GM23248 (cell line): ENCODE measurements at regions not wholly inside any gene's neighbourhood (a gene's known extent, or its start where the extent isn't known, plus 50 kb on each side); places are given as distances from the start of the nearest gene placed in this dataset.
"Not testable (repeated sequence)": the region's sequence is repeated elsewhere in the genome, so short reads cannot be mapped to it uniquely, and the experiment has no call there.

Experiments
- DNase-seq: peaks from one replicate; pipeline ENCODE4 v3.0.0-alpha.2; 2015
- H2AFZ ChIP-seq: fragments of 200-600 bp; sonication (generic); 2 replicates; pipeline ENCODE4 v1.6.1; 2016; ENCODE audit warnings: antibody characterized with exemption
- H3F3A ChIP-seq: fragments of 200-600 bp; sonication (generic); 2 replicates; pipeline ENCODE4 v1.6.1; 2016; ENCODE audit warnings: mild to moderate bottlenecking, antibody characterized with exemption, mixed run types; ENCODE audit not compliant: insufficient read depth
- H3K27ac ChIP-seq: fragments of 200-600 bp; sonication (generic); 2 replicates; pipeline ENCODE4 v1.5.1; 2016; ENCODE audit warnings: mild to moderate bottlenecking
- H3K27me3 ChIP-seq: fragments of 200-600 bp; sonication (generic); replicated peaks from 2 replicates; pipeline ENCODE4 v1.6.1; 2016; ENCODE audit warnings: mild to moderate bottlenecking; ENCODE audit not compliant: insufficient read depth
- H3K36me3 ChIP-seq: fragments of 200-600 bp; sonication (generic); 2 replicates; pipeline ENCODE4 v1.6.1; 2016; ENCODE audit warnings: low read depth, mild to moderate bottlenecking
- H3K4me1 ChIP-seq: fragments of 200-600 bp; sonication (generic); 2 replicates; pipeline ENCODE4 v1.6.1; 2016; ENCODE audit warnings: mild to moderate bottlenecking; ENCODE audit not compliant: insufficient read depth
- H3K4me2 ChIP-seq: fragments of 200-600 bp; sonication (generic); one replicate; pipeline ENCODE4 v1.6.1; 2016; ENCODE audit warnings: mild to moderate bottlenecking; ENCODE audit not compliant: unreplicated experiment
- H3K4me3 ChIP-seq: fragments of 200-600 bp; sonication (generic); 2 replicates; pipeline ENCODE4 v1.5.1; 2016; ENCODE audit warnings: mild to moderate bottlenecking
- H3K79me2 ChIP-seq: fragments of 200-600 bp; sonication (generic); 2 replicates; pipeline ENCODE4 v1.6.1; 2016; ENCODE audit warnings: mild to moderate bottlenecking; ENCODE audit not compliant: insufficient read depth
- H3K9ac ChIP-seq: fragments of 200-600 bp; sonication (generic); 2 replicates; pipeline ENCODE4 v1.6.1; 2016; ENCODE audit warnings: mild to moderate bottlenecking
- H3K9me2 ChIP-seq: fragments of 200-600 bp; sonication (generic); 2 replicates; pipeline ENCODE4 v1.6.1; 2016; ENCODE audit warnings: mixed run types, mild to moderate bottlenecking, moderate library complexity; ENCODE audit not compliant: insufficient read depth
- H3K9me3 ChIP-seq: fragments of 200-600 bp; sonication (generic); one replicate; pipeline ENCODE4 v1.6.1; 2017; ENCODE audit warnings: low read depth
- H4K20me1 ChIP-seq: fragments of 200-600 bp; sonication (generic); 2 replicates; pipeline ENCODE4 v1.6.0; 2016; ENCODE audit not compliant: insufficient read depth
- EZH2 ChIP-seq: fragments of 200-600 bp; sonication (generic); IDR thresholded peaks from 2 replicates; pipeline ENCODE4 v1.6.1; 2018; ENCODE audit warnings: antibody characterized with exemption, mild to moderate bottlenecking; ENCODE audit not compliant: insufficient read depth, poor library complexity, severe bottlenecking
- EZH2phosphoT487 ChIP-seq: fragments of 200-600 bp; sonication (generic); IDR thresholded peaks from 2 replicates; pipeline ENCODE4 v1.6.1; 2018; ENCODE audit warnings: antibody characterized with exemption, moderate library complexity, mild to moderate bottlenecking, low read depth; ENCODE audit not compliant: insufficient read depth
- WGBS, 2 experiments: methylation state at CpG; one replicate each; pipeline ENCODE4 v1.1.6; 2015 to 2017; ENCODE audit warnings: low lambda C conversion rate in 2 of 2, low coverage in 1 of 2; ENCODE audit errors: missing lambda C conversion rate in 2 of 2; 5-methylcytosine and 5-hydroxymethylcytosine counted together
- in situ Hi-C: fragments of 300-500 bp; cut with MboI; formaldehyde crosslinking; loops from 2 replicates; pipeline ENCODE4 v1.15.0; 2020

DNA sequence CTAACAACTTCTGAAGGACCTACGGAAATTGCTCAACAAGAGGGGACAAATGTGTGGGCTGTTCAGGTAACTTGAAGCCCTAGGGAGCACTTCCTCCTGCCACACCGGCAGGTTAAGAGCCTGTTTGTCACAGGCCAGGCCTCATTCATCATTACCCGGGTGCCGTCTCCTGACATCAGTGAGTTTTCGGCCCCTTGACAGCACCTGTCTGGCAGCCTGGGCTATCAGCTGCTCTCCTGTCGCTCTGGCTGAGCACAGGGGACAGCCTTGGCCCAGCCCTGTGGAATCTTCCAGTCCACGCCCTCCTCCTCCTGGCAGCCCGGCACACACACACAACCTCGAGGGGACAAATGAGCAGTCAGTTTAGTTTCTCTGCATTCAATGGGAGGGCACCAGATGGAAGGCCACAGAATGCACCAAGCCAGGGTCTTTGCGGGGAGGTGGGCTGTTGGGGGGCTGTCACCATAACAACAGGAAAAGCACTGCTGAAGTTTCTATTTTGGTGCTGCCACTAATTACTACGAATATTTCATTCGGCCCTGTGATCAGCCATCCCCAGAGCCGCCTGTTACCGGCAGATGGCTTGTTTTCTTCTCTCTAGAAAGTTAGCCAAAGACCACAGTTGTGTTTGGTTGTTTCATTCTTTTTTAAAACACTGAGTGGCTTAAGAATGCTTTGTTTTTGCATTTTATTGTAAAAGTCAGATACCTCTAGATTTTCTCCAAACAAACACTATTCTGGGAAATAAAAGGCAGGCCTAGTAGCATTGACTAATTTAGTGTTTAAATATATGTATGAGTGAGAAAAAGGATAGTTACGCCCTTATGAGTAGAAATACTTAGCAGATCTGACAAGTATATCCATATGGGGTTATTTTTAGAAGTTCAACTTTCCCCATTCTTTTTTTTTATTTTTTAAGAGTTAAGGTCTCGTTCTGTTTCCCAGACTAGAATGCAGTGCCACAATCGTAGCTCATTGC lies 189.9 kb upstream of the NDUFV2 start:
- Histone ChIP-seq H3K4me2 (no peak overlapping the region), H3F3A (no peaks in the 10 kb centered on the region), H4K20me1 (no peaks in the 10 kb centered on the region), H3K4me3 (no peak overlapping the region), H3K9me3 (no peaks in the 10 kb centered on the region), H3K9me2 (no peaks in the 10 kb centered on the region), H3K9ac (no peak overlapping the region), H3K36me3 (no peaks in the 10 kb centered on the region), H3K27me3 (no peaks in the 10 kb centered on the region), H3K79me2 (no peaks in the 10 kb centered on the region), H3K4me1 (no peaks in the 10 kb centered on the region), H2AFZ (no peak overlapping the region), H3K27ac (no peak overlapping the region)
- no peak for DNase-seq
- no peak for TF ChIP-seq EZH2phosphoT487
- TF ChIP-seq EZH2 = no peak
- WGBS, 2 experiments = 86 to 88% methylated on average over 17 of the region's 17 CpGs
- in situ Hi-C loops = no loop called here

DNA sequence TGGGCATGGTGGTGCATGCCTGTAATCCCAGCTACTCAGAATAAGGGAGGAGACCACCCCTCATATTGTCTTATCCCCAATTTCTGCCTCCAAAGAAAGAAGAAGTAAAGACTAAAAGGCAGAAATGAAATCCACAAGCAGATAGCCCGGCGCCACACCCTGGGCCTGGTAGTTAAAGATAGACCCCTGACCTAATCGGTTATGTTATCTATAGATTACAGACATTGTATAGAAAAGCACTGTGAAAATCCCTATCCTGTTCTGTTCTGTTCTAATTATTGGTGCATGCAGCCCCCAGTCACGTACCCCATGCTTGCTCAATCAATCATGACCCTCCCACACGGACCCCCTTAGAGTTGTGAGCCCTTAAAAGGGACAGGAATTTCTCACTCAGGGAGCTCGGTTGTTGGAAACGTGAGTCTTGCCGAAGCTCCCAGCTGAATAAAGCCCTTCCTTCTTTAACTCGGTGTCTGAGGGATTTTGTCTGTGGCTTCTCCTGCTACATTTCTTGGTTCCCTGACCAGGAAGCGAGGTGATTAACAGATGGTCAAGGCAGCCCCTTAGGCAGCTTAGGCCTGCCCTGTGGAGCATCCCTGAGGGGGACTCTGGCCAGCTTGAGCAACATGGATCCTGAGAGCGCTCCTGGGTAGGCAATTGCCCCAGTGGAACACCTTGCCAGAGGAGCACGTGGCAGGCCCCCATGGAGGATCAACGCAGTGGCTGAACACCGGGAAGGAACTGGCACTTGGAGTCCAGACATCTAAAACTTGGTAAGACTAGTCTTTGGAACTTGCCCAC lies 188.7 kb upstream of the NDUFV2 start:
- H3K79me2 ChIP-seq, H3K27me3 ChIP-seq, H3K4me3 ChIP-seq, in situ Hi-C loops, DNase-seq, H4K20me1 ChIP-seq, H3K9me3 ChIP-seq, H3K27ac ChIP-seq, H2AFZ ChIP-seq, H3K36me3 ChIP-seq, H3K9me2 ChIP-seq, H3K9ac ChIP-seq, H3F3A ChIP-seq, H3K4me2 ChIP-seq, H3K4me1 ChIP-seq: not testable (repeated sequence)
- WGBS, 2 experiments = 92 to 94% methylated on average over 14 of the region's 14 CpGs

DNA sequence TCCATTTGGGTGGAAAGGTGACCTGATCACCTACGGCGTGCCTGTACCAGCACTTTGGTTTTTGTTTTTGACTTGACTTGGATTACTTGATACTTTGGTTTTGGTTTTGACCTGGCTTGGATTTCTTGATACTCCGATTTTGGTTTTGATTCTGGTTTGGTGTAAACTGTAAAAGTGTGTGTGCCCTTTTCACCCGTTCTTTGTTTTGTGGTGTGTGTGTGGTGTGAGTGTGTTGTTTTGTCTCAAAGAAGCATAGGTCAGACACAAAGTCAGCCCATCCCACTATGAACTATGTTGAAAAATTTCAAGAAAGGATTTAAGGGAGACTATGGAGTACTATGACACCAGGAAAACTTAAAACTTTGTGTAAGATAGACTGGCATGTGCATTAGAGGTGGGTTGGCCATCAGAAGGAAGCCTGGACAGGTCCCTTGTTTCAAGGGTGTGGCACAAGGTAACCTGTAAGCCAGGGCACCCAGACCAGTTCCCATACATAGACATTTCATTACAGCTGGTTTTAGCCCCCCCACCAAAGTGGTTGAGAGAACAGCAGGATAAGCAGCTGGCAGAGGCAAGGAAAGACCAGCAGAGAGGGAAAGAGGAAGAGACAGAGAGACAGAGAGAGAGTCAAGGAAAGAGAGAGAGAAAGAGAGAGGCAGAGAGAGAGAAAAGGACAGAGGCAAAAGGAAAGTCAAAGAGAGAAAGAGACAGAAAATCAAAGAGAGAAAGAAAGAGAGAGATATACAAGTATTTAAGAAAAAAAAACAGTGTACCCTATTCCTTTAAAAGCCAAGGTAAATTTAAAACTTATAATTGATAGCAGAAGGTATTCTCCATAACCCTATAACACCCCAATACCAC lies 187.9 kb upstream of the NDUFV2 start:
- H3K9me3 ChIP-seq, H3K9me2 ChIP-seq, H3F3A ChIP-seq, H3K79me2 ChIP-seq, H2AFZ ChIP-seq, H3K4me2 ChIP-seq, H3K36me3 ChIP-seq, H4K20me1 ChIP-seq, in situ Hi-C loops, H3K9ac ChIP-seq, H3K27ac ChIP-seq, H3K27me3 ChIP-seq, H3K4me3 ChIP-seq, DNase-seq, H3K4me1 ChIP-seq: not testable (repeated sequence)
- WGBS, 2 experiments = 89 to 90% methylated on average over 4 of the region's 4 CpGs

DNA sequence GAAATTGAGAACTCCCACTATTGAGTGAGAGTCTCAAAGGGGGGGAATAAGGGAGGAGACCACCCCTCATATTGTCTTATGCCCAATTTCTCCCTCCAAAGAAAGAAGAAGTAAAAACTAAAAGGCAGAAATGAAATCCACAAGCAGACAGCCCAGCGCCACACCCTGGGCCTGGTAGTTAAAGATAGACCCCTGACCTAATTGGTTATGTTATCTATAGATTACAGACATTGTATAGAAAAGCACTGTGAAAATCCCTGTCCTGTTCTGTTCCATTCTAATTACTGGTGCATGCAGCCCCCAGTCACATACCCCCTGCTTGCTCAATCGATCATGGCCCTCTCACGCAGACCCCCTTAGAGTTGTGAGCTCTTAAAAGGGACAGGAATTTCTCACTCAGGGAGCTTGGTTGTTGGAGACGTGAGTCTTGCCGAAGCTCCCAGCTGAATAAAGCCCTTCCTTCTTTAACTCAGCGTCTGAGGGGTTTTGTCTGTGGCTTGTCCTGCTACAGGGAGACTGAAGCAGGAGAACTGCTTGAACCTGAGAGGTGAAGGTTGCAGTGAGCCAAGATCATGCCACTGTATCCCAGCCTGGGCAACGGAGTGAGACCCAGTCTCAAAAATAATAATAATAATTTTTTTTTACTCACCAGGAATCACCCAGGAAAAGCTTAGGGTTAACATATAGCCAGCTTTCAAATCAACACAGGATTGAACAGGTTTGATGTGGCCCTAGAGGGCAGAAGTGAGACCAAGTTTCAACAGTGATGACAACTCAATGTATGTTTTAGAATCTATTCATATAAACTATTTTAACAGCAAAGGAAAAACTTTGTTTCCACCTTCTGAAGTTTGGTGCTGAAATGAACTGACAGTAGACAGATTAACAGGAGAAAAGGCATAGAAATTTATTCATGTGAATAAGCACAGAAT lies 181.4 kb upstream of the NDUFV2 start:
- DNase-seq, H3K27me3 ChIP-seq, H3K9me3 ChIP-seq, H3K9ac ChIP-seq, H3K4me3 ChIP-seq, H3K79me2 ChIP-seq, H3K27ac ChIP-seq, H3F3A ChIP-seq, H3K4me2 ChIP-seq, H4K20me1 ChIP-seq, H3K4me1 ChIP-seq, H3K36me3 ChIP-seq, H2AFZ ChIP-seq, in situ Hi-C loops, H3K9me2 ChIP-seq: not testable (repeated sequence)
- 79 to 87% methylated on average over 7 of the region's 7 CpGs for WGBS, 2 experiments
